Ovary (tissue), 7 donors: ENCODE measurements at regions not wholly inside any gene's neighbourhood (a gene's known extent, or its start where the extent isn't known, plus 50 kb on each side); places are given as distances from the start of the nearest gene placed in this dataset.

Experiments
- DNase-seq, 5 donors: peaks; one replicate each; pipeline ENCODE4 v3.0.0-alpha.2; 2019 to 2020
- H3K27ac ChIP-seq, 2 donors: fragments of 200-600 bp; one replicate each; pipeline versions ENCODE4 v1.5.1 to v1.8.0; 2019 to 2022
- H3K27me3 ChIP-seq: fragments of 200-600 bp; one replicate; pipeline ENCODE4 v1.8.0; 2022
- H3K36me3 ChIP-seq: fragments of 200-600 bp; sonication (generic); one replicate; pipeline ENCODE4 v1.5.1; 2019
- H3K4me1 ChIP-seq: one replicate; pipeline ENCODE4 v1.8.1; 2013; ENCODE audit warnings: mild to moderate bottlenecking, moderate library complexity; ENCODE audit not compliant: insufficient read depth
- H3K4me3 ChIP-seq: fragments of 200-600 bp; sonication (generic); one replicate; pipeline ENCODE4 v1.5.1; 2017
- H3K9me3 ChIP-seq, 2 donors: fragments of 200-600 bp in 1 of 2; sonication (generic) in 1 of 2; one replicate each; pipeline versions ENCODE4 v1.5.1 to v1.8.1; 2013 to 2019; ENCODE audit warnings: mild to moderate bottlenecking in 1 of 2, moderate library complexity in 1 of 2
- CTCF ChIP-seq, 3 donors: fragments of 450-650 bp in 2 of 3; fragments of 200-600 bp in 1 of 3; IDR thresholded peaks; one replicate each; pipeline versions ENCODE4 v1.5.1 to v1.8.0; 2016 to 2022; ENCODE audit warnings: antibody characterized with exemption in 3 of 3, mild to moderate bottlenecking in 1 of 3
- EP300 ChIP-seq: sonication (generic); formaldehyde crosslinking; IDR thresholded peaks from one replicate; pipeline ENCODE4 v1.6.1; 2017; ENCODE audit warnings: antibody characterized with exemption
- POLR2A ChIP-seq: fragments of 450-650 bp; IDR thresholded peaks from one replicate; pipeline ENCODE4 v1.6.1; 2017; ENCODE audit warnings: antibody characterized with exemption, mild to moderate bottlenecking, moderate library complexity
- WGBS, 3 donors: extraction: QIAGEN DNeasy Blood & Tissue Kit in 1 of 3; methylation state at CpG; one replicate each; pipeline versions ENCODE4 v1.1.5 to v1.1.7; 2013 to 2017; 5-methylcytosine and 5-hydroxymethylcytosine counted together
- intact Hi-C, 4 donors: fragments of 100-400 bp; cut with DNase I; formaldehyde crosslinking; loops; one replicate each; pipeline versions ENCODE4 v1.11.0 to v1.15.1; 2022 to 2023
- donor health status: DM: no; HTN: no; CAD: no; lungs with moderate emphysema.
- donor health status: DM: no; HTN: no; CAD: no.
- donor health status: Bipolar disorder and iron deficiency.
- donor health status: DM: no; HTN: no; CAD: no.
- donor health status: DM: yes; HTN: yes; CAD: no.

DNA sequence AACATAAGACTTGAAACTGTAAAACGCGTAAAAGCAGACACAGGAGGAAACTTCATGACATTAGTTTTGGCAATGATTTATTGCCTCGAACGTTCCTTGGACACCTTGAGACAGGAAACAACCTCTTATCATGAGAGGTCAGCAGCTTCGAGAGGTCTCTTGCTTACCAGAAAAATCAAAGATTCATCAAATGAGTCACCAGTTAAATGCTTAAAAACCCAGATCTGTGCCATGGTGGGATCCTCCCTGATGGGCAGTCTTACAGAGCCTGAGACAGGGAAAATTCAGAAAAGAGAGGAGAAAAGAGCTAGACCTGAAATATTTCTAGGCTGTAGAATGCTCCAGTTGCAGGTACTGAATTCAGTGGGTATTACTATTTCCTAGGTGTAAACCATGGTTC is 1093.9 kb downstream of the AACS start:
- DNase-seq: no peak
- TF ChIP-seq CTCF (IDR thresholded peaks at IDR 0.05) (no peak), POLR2A (no peak), EP300 (no peak)
- intact Hi-C loops: no loop called here
- Histone ChIP-seq H3K27me3 (no peaks in the 10 kb centered on the region), H3K27ac (no peak overlapping the region), H3K36me3 (no peaks in the 10 kb centered on the region), H3K4me3 (no peak overlapping the region), H3K4me1 (no peaks in the 10 kb centered on the region), H3K9me3 (no peaks in the 10 kb centered on the region)
- 30 to 56% (median 45%) methylated on average over 5 of the region's 5 CpGs for WGBS, 3 donors

DNA sequence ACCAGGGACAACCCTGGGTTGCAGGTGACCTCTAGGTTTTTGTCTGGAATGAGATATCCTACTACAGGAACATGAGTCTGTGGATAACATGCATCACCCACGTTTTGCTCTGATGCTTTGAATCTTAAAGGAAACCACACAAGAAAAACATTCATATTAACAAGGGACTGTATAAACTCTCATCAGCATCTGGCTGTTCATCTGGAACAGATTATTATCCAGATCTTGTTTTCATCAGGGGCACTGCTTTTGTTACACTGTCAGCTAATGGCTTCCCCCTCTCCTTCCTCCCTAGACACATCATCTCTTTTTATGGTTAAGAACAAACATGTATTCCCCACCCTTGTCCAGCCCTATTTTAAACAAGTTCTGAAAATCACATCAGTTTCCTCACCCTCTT is 1095.7 kb downstream of the AACS start:
- no peaks in the 10 kb centered on the region for H3K27me3 ChIP-seq
- no peak for TF ChIP-seq CTCF (IDR thresholded peaks at IDR 0.05)
- no peak for TF ChIP-seq EP300
- no peak for TF ChIP-seq POLR2A
- WGBS, 3 donors: 16 to 21% (median 17%) methylated on average over 1 of the region's 1 CpG
- intact Hi-C loops: no loop called here
- no peak overlapping the region for H3K27ac ChIP-seq
- H3K4me3 ChIP-seq: no peak overlapping the region
- no peaks in the 10 kb centered on the region for H3K4me1 ChIP-seq
- no peak for DNase-seq
- no peaks in the 10 kb centered on the region for H3K36me3 ChIP-seq
- H3K9me3 ChIP-seq: no peaks in the 10 kb centered on the region

- Histone ChIP-seq H3K9me3 (no peaks in the 10 kb centered on the region), H3K4me3 (no peak overlapping the region), H3K27me3 (no peaks in the 10 kb centered on the region), H3K36me3 (no peaks in the 10 kb centered on the region), H3K27ac (no peak overlapping the region), H3K4me1 (no peaks in the 10 kb centered on the region)
- TF ChIP-seq EP300 (no peak), POLR2A (no peak), CTCF (IDR thresholded peaks at IDR 0.05) (no peak)
- 85 to 92% (median 88%) methylated on average over 8 of the region's 8 CpGs for WGBS, 3 donors
- intact Hi-C loops: no loop called here
- DNase-seq: no peak
Observed at GRCh38 chr12:126163984-126164383, 1098.7 kb downstream of the AACS start.

GRCh38 chr12:126171937-126172559 is 1106.8 kb downstream of the AACS start:
- whole genome bisulfite sequencing, 3 donors: 72 to 82% (median 73%) methylated on average over 5 of the region's 5 CpGs
- DNase-seq: no peak
- Histone ChIP-seq H3K4me1 (no peaks in the 10 kb centered on the region), H3K36me3 (no peaks in the 10 kb centered on the region), H3K27me3 (no peaks in the 10 kb centered on the region), H3K9me3 (no peaks in the 10 kb centered on the region), H3K4me3 (no peak overlapping the region), H3K27ac (no peak overlapping the region)
- intact Hi-C loops: no loop called here
- TF ChIP-seq EP300 (no peak), CTCF (IDR thresholded peaks at IDR 0.05) (no peak), POLR2A (no peak)
